ENCODE measurements at regions not wholly inside any gene's neighbourhood (a gene's known extent, or its start where the extent isn't known, plus 50 kb on each side); places are given as distances from the start of the nearest gene placed in this dataset.

DNA sequence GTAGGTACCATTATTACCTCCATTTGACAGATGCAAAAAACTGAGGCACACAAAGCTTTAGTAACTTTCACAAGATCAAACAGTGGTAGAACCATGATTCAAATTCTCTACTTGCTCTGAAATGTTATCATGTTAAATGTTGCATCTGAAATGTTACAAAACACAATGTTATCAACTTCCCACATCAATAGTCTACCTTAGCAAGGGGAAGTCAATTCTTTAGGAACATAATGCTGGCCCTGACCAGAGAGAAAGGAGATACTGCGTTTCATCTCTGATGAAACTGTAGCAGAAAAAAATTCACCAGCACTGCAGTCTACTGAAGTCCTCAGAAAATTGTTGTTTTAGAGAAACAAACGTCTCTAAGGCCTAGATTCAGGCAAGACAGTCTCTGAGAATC is 174.1 kb downstream of the SATB1 start:
- intact Hi-C loops (cut with DNase I) = no loop called here
- 38 to 53% methylated on average over 2 of the region's 2 CpGs for WGBS, 2 donors
- Histone ChIP-seq H3K4me3 (replicated peaks in 1 of 3) (no peak overlapping the region), H3K27ac (no peak overlapping the region), H3K4me1 (no peaks in the 10 kb centered on the region), H3K27me3 (no peaks in the 10 kb centered on the region), H3K36me3 (no peaks in the 10 kb centered on the region), H3K9me3 (no peaks in the 10 kb centered on the region)
- DNase-seq = no peak
- no peak for TF ChIP-seq POLR2A (IDR thresholded peaks at IDR 0.05)
- TF ChIP-seq, protein P1, sequence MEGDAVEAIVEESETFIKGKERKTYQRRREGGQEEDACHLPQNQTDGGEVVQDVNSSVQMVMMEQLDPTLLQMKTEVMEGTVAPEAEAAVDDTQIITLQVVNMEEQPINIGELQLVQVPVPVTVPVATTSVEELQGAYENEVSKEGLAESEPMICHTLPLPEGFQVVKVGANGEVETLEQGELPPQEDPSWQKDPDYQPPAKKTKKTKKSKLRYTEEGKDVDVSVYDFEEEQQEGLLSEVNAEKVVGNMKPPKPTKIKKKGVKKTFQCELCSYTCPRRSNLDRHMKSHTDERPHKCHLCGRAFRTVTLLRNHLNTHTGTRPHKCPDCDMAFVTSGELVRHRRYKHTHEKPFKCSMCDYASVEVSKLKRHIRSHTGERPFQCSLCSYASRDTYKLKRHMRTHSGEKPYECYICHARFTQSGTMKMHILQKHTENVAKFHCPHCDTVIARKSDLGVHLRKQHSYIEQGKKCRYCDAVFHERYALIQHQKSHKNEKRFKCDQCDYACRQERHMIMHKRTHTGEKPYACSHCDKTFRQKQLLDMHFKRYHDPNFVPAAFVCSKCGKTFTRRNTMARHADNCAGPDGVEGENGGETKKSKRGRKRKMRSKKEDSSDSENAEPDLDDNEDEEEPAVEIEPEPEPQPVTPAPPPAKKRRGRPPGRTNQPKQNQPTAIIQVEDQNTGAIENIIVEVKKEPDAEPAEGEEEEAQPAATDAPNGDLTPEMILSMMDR (IDR thresholded peaks at IDR 0.05) = no peak

DNA sequence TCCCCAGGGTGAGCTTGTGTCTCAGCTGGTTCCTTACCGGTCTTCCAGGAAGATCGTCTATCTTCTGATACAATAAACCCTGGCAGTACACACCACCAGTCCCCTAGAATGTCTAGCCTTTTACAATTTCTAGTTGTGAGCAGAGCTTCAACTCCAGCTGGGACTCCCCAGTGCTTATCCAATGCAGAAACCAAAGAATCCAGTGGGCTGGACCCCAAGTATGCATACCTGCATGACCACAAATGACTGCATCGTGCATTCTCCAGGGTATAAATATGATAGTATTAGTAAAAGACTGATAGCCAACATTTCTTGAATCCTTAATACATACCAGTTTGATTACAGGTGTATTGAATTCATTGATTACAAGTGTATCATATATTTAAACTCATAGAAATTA is 176.0 kb downstream of the SATB1 start:
- 91 to 94% methylated on average over 3 of the region's 3 CpGs for WGBS, 2 donors
- TF ChIP-seq POLR2A (IDR thresholded peaks at IDR 0.05) = no peak
- TF ChIP-seq, protein P1 (IDR thresholded peaks at IDR 0.05) = no peak

DNA sequence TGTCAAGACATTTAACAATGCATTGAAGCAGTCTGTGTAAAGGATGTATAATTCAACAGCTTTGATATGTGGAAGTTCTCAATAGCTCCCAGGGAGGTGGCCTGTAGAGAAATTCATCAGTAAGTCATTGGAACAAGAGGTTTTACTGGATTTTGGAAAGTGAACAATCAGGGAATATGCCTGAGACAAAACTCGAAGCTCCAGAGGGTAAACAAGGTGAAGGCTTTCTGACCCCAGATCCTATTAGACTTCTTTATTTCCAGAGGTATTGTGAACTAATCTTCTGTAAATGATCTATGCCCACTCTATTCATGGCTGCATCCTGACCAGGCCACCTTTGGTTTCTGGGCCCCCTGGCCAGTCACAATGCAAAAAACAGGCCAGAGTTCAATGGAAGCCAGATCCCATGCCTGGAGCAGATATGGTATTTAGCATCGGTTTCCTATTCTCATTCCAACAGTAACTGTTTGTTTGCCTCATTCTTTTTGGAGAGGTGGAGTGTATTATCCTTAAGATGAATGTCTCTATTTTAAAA is 177.3 kb downstream of the SATB1 start:
- H3K4me3 ChIP-seq (replicated peaks in 1 of 3) = no peak overlapping the region
- intact Hi-C loops (cut with DNase I) = no loop called here
- no peaks in the 10 kb centered on the region for H3K36me3 ChIP-seq
- no peak for DNase-seq
- H3K27me3 ChIP-seq = no peaks in the 10 kb centered on the region
- H3K9me3 ChIP-seq = no peaks in the 10 kb centered on the region
- no peak for TF ChIP-seq POLR2A (IDR thresholded peaks at IDR 0.05)
- TF ChIP-seq, protein P1 (IDR thresholded peaks at IDR 0.05) = no peak
- H3K27ac ChIP-seq = no peak overlapping the region
- WGBS, 2 donors = 46 to 47% methylated on average over 2 of the region's 2 CpGs
- no peaks in the 10 kb centered on the region for H3K4me1 ChIP-seq

More for the DNA sequence above, 176.0 kb downstream of the SATB1 start:
- H3K27me3 ChIP-seq = no peaks in the 10 kb centered on the region
- no peaks in the 10 kb centered on the region for H3K36me3 ChIP-seq
- H3K27ac ChIP-seq = no peak overlapping the region
- no peaks in the 10 kb centered on the region for H3K4me1 ChIP-seq
- H3K9me3 ChIP-seq = no peaks in the 10 kb centered on the region
- intact Hi-C loops (cut with DNase I) = no loop called here
- DNase-seq = no peak
- no peak overlapping the region for H3K4me3 ChIP-seq (replicated peaks in 1 of 3)

DNA sequence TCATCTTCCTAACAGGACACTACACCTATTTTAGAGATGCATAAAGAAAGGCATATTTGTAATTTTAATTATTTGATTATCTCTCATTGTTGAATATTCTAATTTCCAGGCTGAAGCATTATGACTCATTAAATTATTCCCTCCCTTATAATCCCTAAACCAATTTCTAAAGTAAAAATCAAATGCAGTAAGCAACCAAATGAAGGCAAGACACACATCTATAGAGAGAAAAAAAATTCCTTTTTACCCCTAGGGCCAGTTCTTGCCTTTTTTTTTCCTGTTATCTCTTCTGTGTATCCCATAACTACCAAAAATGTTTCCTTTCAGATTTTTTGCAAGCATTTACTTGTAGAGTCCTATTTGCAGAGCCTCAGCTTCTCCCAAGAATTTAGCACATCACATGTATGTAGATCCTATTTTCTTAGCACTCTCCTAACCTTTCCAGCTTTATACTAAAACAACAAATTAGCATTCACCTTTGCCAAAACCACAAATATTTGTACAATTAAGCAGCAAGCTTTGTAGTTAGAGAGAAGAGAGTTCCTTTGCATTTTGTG is 177.9 kb downstream of the SATB1 start:
- Histone ChIP-seq H3K27ac (no peak overlapping the region), H3K27me3 (no peaks in the 10 kb centered on the region), H3K9me3 (no peaks in the 10 kb centered on the region), H3K4me1 (no peaks in the 10 kb centered on the region), H3K4me3 (replicated peaks in 1 of 3) (no peak overlapping the region), H3K36me3 (no peaks in the 10 kb centered on the region)
- TF ChIP-seq, protein P1 (IDR thresholded peaks at IDR 0.05) = no peak
- no peak for TF ChIP-seq POLR2A (IDR thresholded peaks at IDR 0.05)
- DNase-seq = no peak
- intact Hi-C loops (cut with DNase I) = no loop called here

DNA sequence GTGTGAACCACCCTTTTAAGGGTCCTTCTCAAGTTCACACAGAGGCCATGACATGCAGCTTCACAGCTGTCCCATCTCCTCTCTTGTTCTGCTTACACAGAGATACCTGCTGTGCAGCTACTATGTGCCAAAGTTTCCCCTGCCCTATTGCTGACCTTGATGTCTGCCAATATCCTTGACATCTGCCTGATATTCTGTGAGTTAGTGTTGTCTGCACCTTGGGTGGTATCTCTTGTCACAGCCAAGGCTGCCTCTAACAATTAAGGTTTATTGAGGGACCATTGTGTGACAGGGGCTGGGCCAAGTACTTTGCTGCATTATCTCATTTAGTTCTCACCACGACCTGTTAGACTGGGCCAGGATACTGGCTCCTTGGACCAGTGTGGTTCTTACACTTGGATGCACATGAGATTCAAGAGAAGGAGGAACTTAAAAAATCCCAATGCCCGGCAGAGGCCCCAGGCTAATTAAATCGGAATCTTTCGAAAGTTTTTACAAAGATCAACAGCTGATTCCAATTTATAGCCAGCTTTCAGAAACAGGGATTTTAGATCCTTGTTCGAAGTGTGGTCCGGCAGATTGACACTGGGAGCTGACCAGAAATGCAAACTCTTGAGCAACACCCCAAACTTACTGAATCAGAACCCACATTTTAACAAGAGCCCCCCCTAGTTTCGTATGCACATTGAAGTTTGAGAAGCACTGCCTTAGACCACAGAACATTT is 178.6 kb downstream of the SATB1 start:
- WGBS, 2 donors = 57 to 65% methylated on average over 7 of the region's 7 CpGs
- Histone ChIP-seq H3K9me3 (no peaks in the 10 kb centered on the region), H3K27me3 (no peaks in the 10 kb centered on the region), H3K27ac (no peak overlapping the region), H3K4me3 (replicated peaks in 1 of 3) (no peak overlapping the region), H3K4me1 (no peaks in the 10 kb centered on the region), H3K36me3 (no peaks in the 10 kb centered on the region)
- intact Hi-C loops (cut with DNase I) = no loop called here
- TF ChIP-seq, protein P1 (IDR thresholded peaks at IDR 0.05) = no peak
- no peak for TF ChIP-seq POLR2A (IDR thresholded peaks at IDR 0.05)
- DNase-seq = no peak
